Ovary (tissue), 7 donors: ENCODE measurements at regions not wholly inside any gene's neighbourhood (a gene's known extent, or its start where the extent isn't known, plus 50 kb on each side); places are given as distances from the start of the nearest gene placed in this dataset.

Experiments used
- DNase-seq, 5 donors: peaks; one replicate each; pipeline ENCODE4 v3.0.0-alpha.2; 2019 to 2020
- H3K27ac ChIP-seq, 2 donors: fragments of 200-600 bp; one replicate each; pipeline versions ENCODE4 v1.5.1 to v1.8.0; 2019 to 2022
- H3K27me3 ChIP-seq: fragments of 200-600 bp; one replicate; pipeline ENCODE4 v1.8.0; 2022
- H3K36me3 ChIP-seq: fragments of 200-600 bp; sonication (generic); one replicate; pipeline ENCODE4 v1.5.1; 2019
- H3K4me1 ChIP-seq: one replicate; pipeline ENCODE4 v1.8.1; 2013; ENCODE audit warnings: mild to moderate bottlenecking, moderate library complexity; ENCODE audit not compliant: insufficient read depth
- H3K4me3 ChIP-seq: fragments of 200-600 bp; sonication (generic); one replicate; pipeline ENCODE4 v1.5.1; 2017
- H3K9me3 ChIP-seq, 2 donors: fragments of 200-600 bp in 1 of 2; sonication (generic) in 1 of 2; one replicate each; pipeline versions ENCODE4 v1.5.1 to v1.8.1; 2013 to 2019; ENCODE audit warnings: mild to moderate bottlenecking in 1 of 2, moderate library complexity in 1 of 2
- CTCF ChIP-seq, 3 donors: fragments of 450-650 bp in 2 of 3; fragments of 200-600 bp in 1 of 3; IDR thresholded peaks; one replicate each; pipeline versions ENCODE4 v1.5.1 to v1.8.0; 2016 to 2022; ENCODE audit warnings: antibody characterized with exemption in 3 of 3, mild to moderate bottlenecking in 1 of 3
- EP300 ChIP-seq: sonication (generic); formaldehyde crosslinking; IDR thresholded peaks from one replicate; pipeline ENCODE4 v1.6.1; 2017; ENCODE audit warnings: antibody characterized with exemption
- POLR2A ChIP-seq: fragments of 450-650 bp; IDR thresholded peaks from one replicate; pipeline ENCODE4 v1.6.1; 2017; ENCODE audit warnings: antibody characterized with exemption, mild to moderate bottlenecking, moderate library complexity
- WGBS, 3 donors: extraction: QIAGEN DNeasy Blood & Tissue Kit in 1 of 3; methylation state at CpG; one replicate each; pipeline versions ENCODE4 v1.1.5 to v1.1.7; 2013 to 2017; 5-methylcytosine and 5-hydroxymethylcytosine counted together
- intact Hi-C, 4 donors: fragments of 100-400 bp; cut with DNase I; formaldehyde crosslinking; loops; one replicate each; pipeline versions ENCODE4 v1.11.0 to v1.15.1; 2022 to 2023
- donor health status: DM: no; HTN: no; CAD: no; lungs with moderate emphysema.
- donor health status: DM: no; HTN: no; CAD: no.
- donor health status: Bipolar disorder and iron deficiency.
- donor health status: DM: no; HTN: no; CAD: no.
- donor health status: DM: yes; HTN: yes; CAD: no.

- no peaks in the 10 kb centered on the region for H3K9me3 ChIP-seq
- no peak overlapping the region for H3K4me3 ChIP-seq
- intact Hi-C loops = no loop called here
- H3K4me1 ChIP-seq = no peaks in the 10 kb centered on the region
- no peak for DNase-seq
- no peak overlapping the region for H3K27ac ChIP-seq
- no peak for TF ChIP-seq CTCF (IDR thresholded peaks at IDR 0.05)
- no peak for TF ChIP-seq POLR2A
- TF ChIP-seq EP300 = no peak
- H3K27me3 ChIP-seq = no peaks in the 10 kb centered on the region
- H3K36me3 ChIP-seq = no peaks in the 10 kb centered on the region
Measured at GRCh38 chr7:85695041-85695440, 508.2 kb upstream of the SEMA3D start.

- no peak for DNase-seq
- Histone ChIP-seq H3K4me1 (no peaks in the 10 kb centered on the region), H3K36me3 (no peaks in the 10 kb centered on the region), H3K27me3 (no peaks in the 10 kb centered on the region), H3K9me3 (no peaks in the 10 kb centered on the region), H3K27ac (no peak overlapping the region), H3K4me3 (no peak overlapping the region)
- no peak for TF ChIP-seq CTCF (IDR thresholded peaks at IDR 0.05)
- TF ChIP-seq EP300 = no peak
- TF ChIP-seq POLR2A = no peak
- intact Hi-C loops = no loop called here
- 94 to 99% (median 96%) methylated on average over 2 of the region's 2 CpGs for WGBS, 3 donors
Measured at GRCh38 chr7:85693326-85693725, 506.5 kb upstream of the SEMA3D start.

- Histone ChIP-seq H3K27ac (no peak overlapping the region), H3K9me3 (no peaks in the 10 kb centered on the region), H3K4me1 (no peaks in the 10 kb centered on the region), H3K36me3 (no peaks in the 10 kb centered on the region), H3K4me3 (no peak overlapping the region), H3K27me3 (no peaks in the 10 kb centered on the region)
- 61 to 74% (median 67%) methylated on average over 2 of the region's 2 CpGs for WGBS, 3 donors
- intact Hi-C loops = no loop called here
- no peak for DNase-seq
- TF ChIP-seq POLR2A = no peak
Measured at GRCh38 chr7:85688712-85689111, 501.9 kb upstream of the SEMA3D start.

GRCh38 chr7:85686401-85687181 is 499.7 kb upstream of the SEMA3D start:
- no peak for DNase-seq
- H3K9me3 ChIP-seq = no peaks in the 10 kb centered on the region
- H3K27me3 ChIP-seq = no peaks in the 10 kb centered on the region
- WGBS, 3 donors = 87 to 90% (median 89%) methylated on average over 7 of the region's 7 CpGs
- H3K36me3 ChIP-seq = no peaks in the 10 kb centered on the region
- intact Hi-C loops = no loop called here
- H3K4me1 ChIP-seq = no peaks in the 10 kb centered on the region
- TF ChIP-seq CTCF (IDR thresholded peaks at IDR 0.05) = no peak
- no peak for TF ChIP-seq POLR2A
- no peak for TF ChIP-seq EP300
- H3K27ac ChIP-seq = no peak overlapping the region
- no peak overlapping the region for H3K4me3 ChIP-seq

GRCh38 chr7:85685901-85686300 is 499.0 kb upstream of the SEMA3D start:
- TF ChIP-seq CTCF (IDR thresholded peaks at IDR 0.05) = no peak
- TF ChIP-seq POLR2A = no peak
- TF ChIP-seq EP300 = no peak
- Histone ChIP-seq H3K4me1 (no peaks in the 10 kb centered on the region), H3K36me3 (no peaks in the 10 kb centered on the region), H3K9me3 (no peaks in the 10 kb centered on the region), H3K27ac (no peak overlapping the region), H3K27me3 (no peaks in the 10 kb centered on the region), H3K4me3 (no peak overlapping the region)
- DNase-seq = no peak
- intact Hi-C loops = no loop called here
